GM23248 (cell line): ENCODE measurements at regions not wholly inside any gene's neighbourhood (a gene's known extent, or its start where the extent isn't known, plus 50 kb on each side); places are given as distances from the start of the nearest gene placed in this dataset.

Experiments
- EZH2 ChIP-seq: fragments of 200-600 bp; sonication (generic); IDR thresholded peaks from 2 replicates; pipeline ENCODE4 v1.6.1; 2018; ENCODE audit warnings: antibody characterized with exemption, mild to moderate bottlenecking; ENCODE audit not compliant: insufficient read depth, poor library complexity, severe bottlenecking
- EZH2phosphoT487 ChIP-seq: fragments of 200-600 bp; sonication (generic); IDR thresholded peaks from 2 replicates; pipeline ENCODE4 v1.6.1; 2018; ENCODE audit warnings: antibody characterized with exemption, moderate library complexity, mild to moderate bottlenecking, low read depth; ENCODE audit not compliant: insufficient read depth

GRCh38 chr1:64366821-64367220 lies 103.1 kb upstream of the CACHD1 start:
- no peak for TF ChIP-seq EZH2
- TF ChIP-seq EZH2phosphoT487, result no peak
